ENCODE measurements at regions not wholly inside any gene's neighbourhood (a gene's known extent, or its start where the extent isn't known, plus 50 kb on each side); places are given as distances from the start of the nearest gene placed in this dataset.

DNA sequence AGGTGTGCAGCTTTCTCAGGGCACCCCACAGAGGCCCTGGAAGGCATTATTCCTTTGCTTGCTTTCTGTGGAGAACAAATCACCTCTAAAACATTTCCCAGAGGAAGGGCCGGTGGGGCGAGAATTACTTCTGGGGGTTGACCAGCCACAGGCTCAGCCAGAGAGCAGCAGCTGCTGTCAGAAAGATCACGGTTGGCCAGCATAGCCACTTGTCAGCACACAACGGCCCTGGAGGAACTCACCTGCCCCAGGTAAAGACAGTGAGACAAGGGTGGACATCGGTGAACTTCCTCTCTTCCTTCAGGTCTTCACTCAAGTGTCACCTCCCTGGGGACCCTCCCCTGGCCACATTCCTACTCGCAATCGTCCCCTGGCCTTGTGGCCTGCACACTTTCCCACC, 69.5 kb upstream of the CLDN14 start:
- TF ChIP-seq, protein P1, sequence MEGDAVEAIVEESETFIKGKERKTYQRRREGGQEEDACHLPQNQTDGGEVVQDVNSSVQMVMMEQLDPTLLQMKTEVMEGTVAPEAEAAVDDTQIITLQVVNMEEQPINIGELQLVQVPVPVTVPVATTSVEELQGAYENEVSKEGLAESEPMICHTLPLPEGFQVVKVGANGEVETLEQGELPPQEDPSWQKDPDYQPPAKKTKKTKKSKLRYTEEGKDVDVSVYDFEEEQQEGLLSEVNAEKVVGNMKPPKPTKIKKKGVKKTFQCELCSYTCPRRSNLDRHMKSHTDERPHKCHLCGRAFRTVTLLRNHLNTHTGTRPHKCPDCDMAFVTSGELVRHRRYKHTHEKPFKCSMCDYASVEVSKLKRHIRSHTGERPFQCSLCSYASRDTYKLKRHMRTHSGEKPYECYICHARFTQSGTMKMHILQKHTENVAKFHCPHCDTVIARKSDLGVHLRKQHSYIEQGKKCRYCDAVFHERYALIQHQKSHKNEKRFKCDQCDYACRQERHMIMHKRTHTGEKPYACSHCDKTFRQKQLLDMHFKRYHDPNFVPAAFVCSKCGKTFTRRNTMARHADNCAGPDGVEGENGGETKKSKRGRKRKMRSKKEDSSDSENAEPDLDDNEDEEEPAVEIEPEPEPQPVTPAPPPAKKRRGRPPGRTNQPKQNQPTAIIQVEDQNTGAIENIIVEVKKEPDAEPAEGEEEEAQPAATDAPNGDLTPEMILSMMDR (IDR thresholded peaks at IDR 0.05) = no peak
- TF ChIP-seq ZFX (IDR thresholded peaks at IDR 0.05; ENCODE audit: borderline replicate concordance) = no peak
- no peak overlapping the region for H3K27ac ChIP-seq

DNA sequence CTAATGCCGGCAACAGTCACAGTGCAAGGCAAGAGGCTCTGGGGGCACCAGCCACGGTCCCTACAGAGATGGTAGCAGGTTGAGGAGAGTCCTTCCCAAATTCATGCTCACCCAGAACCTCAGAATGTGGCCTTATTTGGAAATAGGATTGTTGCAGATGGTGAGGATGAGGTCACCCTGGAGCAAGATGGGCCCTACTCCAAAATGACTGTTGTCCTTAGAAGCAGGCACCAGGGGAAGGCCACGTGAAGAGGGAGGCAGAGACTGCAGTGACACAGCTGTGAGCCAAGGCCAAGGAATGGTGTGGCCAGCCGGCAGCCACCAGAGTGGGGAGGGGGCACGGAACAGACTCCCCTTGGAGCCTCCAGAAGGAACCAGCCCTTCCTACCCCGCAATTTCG, 70.8 kb upstream of the CLDN14 start:
- TF ChIP-seq, protein P1 (IDR thresholded peaks at IDR 0.05) = no peak
- no peak for TF ChIP-seq ZFX (IDR thresholded peaks at IDR 0.05; ENCODE audit: borderline replicate concordance)
- no peak overlapping the region for H3K27ac ChIP-seq

DNA sequence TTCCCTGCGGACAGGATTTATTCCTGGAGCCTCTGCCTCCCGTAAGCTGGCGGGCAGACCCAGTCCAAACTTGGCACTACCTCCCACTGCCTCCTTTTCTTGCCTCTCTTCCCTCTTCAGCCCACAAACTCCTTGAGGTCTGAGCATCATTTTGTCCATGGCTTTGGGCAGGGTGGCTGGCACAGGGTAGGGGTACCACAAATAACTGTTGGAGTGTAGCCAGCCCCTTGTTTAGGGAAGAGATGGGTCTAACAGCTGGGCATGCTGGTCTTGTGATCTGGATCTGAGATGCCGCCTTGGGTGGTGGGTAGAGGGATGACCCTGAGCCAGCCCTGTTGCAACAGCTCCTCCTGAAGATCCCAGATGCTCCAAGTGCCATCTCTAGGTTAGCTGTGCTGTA, 71.4 kb upstream of the CLDN14 start:
- no peak overlapping the region for H3K27ac ChIP-seq
- no peak for TF ChIP-seq ZFX (IDR thresholded peaks at IDR 0.05; ENCODE audit: borderline replicate concordance)
- TF ChIP-seq, protein P1 (IDR thresholded peaks at IDR 0.05) = no peak

DNA sequence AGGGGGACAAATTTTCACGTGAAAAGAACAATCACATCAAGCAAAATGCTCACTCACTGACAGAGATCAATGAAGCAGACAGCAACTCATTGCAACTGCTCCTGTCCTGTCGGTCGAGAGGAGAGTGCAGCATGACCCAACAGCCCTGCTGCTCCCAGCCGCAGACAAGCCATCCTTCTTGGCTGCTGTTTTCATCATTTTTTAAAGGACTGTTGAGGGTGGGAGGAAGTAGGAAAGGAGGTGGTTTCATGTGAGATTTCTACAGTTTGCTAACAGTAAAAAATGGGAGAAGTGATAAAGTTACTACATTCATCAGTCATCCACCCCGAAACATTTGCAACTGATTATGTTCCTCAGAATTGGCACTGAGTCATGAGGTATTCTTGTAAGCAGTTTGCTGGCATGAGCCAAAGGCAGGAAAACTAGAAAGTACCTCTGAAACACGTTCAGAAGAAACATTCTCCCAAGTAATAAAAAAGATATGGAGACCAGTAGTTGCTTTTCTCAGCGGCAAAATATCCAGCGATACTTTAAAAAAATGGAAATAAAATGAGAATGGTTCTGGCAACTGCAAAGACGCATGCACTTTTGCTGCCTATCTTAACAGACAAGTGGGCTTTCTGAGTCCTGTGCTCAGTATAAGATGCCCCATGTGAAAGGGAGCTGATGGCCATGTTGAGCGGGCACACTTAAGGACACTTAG, 72.0 kb upstream of the CLDN14 start:
- H3K27ac ChIP-seq = no peak overlapping the region
- TF ChIP-seq, protein P1 (IDR thresholded peaks at IDR 0.05) = no peak
- TF ChIP-seq ZFX (IDR thresholded peaks at IDR 0.05; ENCODE audit: borderline replicate concordance) = no peak

DNA sequence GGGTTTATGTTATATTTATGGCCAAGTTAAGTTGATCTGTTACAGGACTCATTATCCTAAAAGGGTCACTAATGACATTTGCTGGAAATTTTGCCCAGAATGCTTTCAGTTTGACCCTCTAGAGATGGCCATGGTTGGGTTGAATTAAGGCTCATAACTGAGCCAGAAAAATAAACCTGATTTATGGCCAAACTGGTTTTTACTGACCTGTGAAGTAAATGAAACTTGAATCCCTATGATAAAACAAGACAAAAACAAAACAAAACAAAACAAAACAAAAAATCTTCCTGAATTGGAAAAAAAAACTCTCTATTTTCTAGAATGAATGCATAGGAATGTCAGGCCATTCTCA, 72.5 kb upstream of the CLDN14 start:
- no peak overlapping the region for H3K27ac ChIP-seq
- TF ChIP-seq ZFX (IDR thresholded peaks at IDR 0.05; ENCODE audit: borderline replicate concordance) = no peak
- TF ChIP-seq, protein P1 (IDR thresholded peaks at IDR 0.05) = no peak

DNA sequence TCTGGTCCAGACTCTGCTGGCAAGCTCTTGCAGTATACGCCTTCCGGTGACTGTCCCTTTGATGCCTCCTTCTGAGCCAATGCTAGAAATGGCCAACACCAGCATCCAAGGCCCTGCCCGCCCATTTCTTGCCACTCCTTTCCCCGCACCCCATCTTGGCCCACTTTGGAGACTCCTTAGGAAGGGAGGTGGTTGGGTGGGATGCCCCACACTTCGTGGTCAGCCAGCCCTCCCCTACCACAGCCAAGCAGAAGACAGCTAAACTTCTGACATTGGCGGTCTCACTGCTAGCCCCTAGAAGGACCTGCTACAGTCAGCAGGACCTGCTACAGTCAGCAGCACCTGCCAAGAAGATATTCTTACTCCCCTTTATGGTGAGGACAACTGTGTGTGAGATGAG, 73.5 kb upstream of the CLDN14 start:
- no peak for TF ChIP-seq ZFX (IDR thresholded peaks at IDR 0.05; ENCODE audit: borderline replicate concordance)
- TF ChIP-seq, protein P1 (IDR thresholded peaks at IDR 0.05) = no peak
- no peak overlapping the region for H3K27ac ChIP-seq

DNA sequence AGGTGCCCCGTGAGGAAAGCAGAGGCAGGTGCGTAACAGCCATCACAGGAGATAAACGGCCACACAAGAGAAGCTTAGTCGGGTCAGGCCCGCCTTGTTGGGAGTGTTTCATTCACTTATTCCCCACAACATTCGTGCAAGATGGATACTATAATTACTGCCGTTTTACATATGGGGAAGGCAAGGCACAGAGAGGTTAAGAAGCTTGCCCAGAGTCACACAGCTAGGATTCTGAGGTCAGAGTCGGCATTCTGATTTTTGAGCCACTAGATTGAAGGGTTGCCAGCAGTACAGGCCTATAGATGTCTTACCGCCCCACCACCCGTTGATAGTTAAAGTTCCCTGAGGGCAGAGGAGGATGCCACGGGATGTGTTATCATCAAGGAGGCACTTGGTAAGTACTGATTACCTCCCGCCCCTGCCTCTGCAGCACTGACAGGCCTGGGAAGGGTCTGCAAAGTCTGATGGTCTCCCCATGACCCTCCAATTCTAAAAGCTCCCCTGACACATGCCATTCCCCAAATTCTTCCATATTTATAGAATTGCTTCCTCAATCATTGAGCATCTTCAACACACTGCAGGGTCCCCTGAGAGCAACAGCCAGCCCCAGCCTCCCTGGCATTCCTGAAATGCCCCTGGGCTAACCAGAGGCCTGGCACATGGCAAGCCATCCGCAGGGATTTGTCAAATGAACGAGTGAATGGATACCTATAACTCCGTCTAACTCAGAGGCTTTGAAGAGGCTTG, 74.7 kb upstream of the CLDN14 start:
- no peak for TF ChIP-seq ZFX (IDR thresholded peaks at IDR 0.05; ENCODE audit: borderline replicate concordance)
- TF ChIP-seq, protein P1 (IDR thresholded peaks at IDR 0.05) = no peak
- H3K27ac ChIP-seq = no peak overlapping the region

All from 22Rv1 (cell line).